ENCODE measurements at regions not wholly inside any gene's neighbourhood (a gene's known extent, or its start where the extent isn't known, plus 50 kb on each side); places are given as distances from the start of the nearest gene placed in this dataset.

DNA sequence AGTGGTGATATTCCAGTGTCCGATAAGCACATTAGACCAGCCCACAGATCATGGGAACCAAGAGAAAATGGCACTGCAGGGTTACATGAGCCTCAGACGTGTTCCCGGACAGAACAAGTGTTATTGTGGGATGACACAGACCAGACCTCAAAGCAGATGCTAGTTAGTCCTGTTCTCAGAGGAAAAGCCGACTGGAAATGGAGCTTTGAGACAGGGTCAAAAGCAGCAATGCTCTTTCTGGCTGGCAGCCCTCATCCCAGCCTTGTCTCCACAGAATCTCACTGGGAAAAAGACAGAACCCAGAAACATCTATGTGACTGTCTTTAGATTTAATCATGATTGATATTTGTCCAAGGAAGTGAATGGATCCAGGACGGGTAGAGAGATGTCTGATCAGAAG lies 506.8 kb downstream of the INSC start:
- no peak for DNase-seq (ENCODE audit: low read depth)

DNA sequence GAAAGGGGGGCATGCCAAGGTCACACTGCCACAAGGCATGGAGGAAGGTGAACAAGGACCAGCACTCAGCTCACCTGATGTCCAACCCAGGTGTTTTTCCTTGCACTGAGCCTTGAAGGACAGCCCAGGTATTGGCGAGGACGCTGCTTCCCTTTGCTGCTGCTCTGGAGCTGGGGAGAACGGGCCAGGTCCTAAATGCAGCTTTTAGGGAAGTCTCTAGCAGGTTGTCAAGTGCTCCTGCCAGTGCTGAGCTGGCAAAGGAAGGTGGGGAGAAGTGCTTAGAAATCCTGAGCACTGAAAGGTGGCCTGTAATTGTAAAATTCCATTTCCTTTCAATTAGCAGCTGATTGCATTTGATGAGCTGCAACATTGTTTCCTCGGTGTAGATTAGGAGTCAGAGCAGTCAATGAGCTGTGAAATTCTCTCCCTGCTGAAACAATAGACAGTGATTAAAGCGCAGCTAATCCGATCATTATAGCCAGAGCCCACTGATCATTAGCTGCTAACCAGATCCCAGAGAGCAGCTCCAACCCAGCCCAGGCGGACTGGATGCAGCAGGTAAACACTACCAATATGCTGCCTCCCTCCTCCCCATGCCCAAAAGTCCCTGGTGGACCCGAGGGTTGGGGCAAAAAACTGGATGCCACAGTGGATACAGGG lies 507.6 kb downstream of the INSC start:
- DNase-seq (ENCODE audit: low read depth) = no peak

DNA sequence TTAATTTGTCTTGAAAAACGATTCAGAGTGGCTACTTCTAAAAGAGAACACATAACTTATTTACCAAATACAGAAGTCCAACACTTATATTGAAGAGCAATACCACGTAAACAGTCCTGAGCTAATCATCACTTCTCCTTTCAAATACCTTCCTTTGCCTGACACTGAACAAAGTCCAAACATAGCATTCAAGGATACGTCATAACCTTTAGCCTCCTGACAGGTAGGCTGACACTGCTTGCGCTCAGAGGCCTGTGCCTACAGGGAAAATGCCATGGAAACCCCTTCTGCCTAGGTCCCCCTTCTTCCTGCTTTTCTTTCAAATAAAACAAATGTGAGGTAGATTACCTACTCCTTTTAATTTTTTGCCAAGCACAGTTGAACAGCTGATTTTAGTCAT lies 510.0 kb downstream of the INSC start:
- DNase-seq (ENCODE audit: low read depth) = no peak

DNA sequence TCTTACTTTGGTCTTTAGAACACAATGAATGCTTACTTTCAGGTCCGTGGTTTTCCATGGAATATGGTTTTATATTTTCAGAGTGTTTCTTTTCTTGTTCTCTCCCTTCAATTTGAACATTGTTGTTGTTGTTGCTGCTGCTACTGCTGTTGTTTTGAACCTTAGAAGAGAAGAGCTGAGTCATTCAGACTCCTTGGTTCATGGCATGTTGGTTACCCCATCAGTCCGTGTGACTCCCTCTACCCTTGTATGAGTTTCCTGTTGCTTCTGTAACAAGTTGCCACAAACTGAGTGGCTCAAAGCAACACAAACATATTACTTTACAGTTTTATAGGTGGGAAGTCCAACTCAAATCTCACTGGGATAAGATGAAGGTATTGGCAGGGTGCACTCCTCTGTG lies 511.0 kb downstream of the INSC start:
- DNase-seq (ENCODE audit: low read depth) = no peak

DNA sequence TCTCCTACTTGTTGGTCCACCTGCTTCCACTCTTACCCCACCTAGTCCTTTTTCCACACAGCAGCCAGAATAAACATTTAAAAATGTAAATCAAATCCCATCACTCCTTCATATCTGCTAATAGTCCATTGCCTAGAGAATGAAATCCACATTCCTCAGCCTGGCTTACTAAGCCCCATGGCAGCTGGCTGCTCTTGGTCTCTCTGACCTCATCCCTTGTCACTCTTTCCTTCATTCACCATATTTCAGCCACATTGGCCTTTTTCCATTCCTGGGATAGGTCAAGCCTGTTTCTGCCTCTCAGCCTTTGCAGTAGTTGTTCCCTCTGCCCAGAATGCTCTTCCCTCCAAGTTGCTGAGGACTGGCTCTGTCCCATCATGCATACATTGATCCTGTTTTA lies 512.8 kb downstream of the INSC start:
- DNase-seq (ENCODE audit: low read depth) = no peak

DNA sequence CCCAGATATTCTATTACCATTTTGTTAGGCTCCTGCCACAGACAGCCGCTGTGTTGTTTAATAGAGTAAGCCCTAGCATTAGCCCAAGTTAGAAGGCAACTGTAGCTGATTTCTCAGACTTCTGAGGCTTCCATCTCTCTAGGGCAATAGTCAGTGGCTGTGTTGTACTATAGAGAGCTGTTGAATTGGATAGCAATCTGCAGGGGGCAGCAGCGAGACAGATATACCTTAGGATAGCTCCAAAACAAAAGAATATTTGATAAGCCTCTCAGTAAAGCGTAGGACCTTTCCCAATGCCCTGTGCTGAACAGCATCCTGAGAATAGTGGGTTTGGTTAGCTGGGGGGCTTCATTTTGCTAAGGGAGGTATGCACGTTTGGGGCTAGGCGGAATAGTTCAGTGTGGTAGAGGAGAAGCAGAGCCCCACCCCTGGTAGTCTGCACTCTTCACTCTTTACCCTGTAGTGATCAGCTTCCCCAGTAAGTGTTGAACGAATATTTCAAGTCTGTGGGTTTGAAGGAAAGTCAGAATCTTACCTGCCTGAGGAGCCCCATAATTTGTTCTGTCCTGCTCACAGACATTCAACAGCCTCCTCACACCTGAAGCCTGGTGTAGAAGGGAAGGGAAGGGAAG lies 515.1 kb downstream of the INSC start:
- DNase-seq (ENCODE audit: low read depth) = no peak

DNA sequence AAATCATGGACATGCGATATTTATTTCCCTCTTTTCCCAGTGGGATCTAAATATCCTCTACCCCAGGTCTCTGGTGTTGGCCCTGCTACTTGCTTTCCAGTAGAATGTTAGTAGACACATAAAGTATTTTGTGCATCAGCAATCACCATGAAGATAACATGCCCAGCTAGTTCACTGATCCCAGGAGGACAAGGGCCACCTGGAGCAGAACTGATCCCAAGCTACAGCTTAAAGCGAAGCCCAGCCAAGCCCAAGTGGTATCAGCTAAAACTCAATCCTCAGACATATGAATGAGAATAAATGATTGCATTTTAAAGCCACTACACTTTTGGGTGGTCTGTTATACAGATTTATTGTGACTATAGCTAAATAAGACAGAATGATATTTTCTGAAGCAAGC lies 516.2 kb downstream of the INSC start:
- no peak for DNase-seq (ENCODE audit: low read depth)

DNA sequence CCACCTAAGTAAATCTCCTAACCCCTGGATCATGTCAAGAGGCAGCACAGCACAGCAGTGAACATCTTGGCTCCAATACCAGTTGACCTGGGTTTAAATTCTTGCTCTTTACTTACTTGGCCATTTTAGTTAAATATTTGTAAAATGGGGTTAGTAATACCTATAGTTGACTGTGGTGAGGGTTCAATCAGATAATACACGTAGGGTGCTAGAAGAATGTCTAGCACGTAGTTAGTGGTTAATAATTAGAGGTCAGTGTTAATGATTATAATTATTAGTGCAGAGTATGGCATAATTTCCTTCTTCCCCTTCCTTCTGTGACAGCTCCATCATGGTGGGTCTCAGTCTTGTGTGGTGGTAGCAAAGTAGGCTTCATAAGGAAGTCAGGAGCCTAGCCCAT lies 520.8 kb downstream of the INSC start:
- DNase-seq (ENCODE audit: low read depth) = no peak

DNA sequence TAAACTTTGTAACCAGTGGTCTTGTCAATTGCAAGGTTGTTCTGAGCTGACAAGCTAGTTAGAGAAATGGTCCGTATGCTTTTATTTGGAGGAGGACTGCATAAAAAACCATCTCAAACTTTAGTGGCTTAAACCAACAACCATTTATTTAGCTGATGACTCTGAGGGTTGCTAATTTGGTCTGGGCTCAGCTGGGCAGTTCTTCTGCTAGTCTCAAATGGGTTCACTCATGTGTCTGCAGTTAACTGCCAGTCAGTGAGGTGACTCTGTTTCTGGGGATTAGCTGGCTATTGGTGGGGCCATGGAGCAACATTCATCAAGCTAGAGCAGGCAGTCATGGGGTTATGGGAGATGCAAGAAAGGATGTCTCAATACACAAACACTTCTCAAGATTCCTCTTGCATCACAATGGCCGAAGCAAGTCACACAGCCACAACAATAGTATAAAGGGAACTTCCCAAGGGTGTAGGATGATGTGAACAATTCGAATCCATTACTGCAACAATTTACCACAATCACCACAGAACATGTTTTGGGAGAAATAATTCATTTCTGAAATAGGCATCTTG lies 521.9 kb downstream of the INSC start:
- DNase-seq (ENCODE audit: low read depth) = no peak

DNA sequence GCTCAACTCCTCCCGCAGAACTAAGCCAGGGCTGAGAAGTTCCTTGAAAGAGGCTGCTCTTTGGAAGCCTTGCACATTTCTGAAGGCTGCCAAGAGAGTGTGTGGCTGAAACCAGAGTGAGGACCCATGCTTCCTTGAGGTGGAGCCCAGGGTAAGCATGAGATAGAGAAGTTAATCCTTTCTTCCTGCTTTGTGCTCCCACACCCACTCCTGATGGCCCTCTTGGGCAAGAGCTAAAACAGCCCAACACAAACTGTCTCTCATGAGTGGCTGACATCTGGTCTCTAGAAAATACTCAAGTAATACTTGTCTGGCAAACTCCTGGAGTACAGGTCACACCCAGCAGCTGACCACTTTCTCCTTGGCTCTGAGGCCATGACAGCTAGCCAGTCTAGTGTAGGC lies 523.7 kb downstream of the INSC start:
- no peak for DNase-seq (ENCODE audit: low read depth)

DNA sequence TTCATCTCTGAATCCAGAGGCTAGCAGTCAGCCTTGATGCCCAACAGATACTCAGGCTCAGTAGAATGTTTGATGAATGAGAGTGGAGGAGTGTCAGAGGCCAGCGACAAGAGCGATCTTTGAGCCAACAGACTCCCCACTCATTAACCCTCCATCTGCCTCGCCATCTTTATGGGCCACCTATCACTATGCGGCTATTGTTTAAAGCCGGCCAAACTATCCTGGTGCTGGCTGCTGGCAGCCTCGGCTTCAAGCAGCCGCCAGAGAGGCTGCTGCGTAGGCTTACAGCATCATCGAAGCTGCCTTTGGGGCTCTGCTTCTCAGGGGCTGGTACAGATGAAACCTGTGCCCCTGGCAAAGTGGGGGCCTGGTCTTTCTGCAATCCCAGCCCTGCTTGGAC lies 525.6 kb downstream of the INSC start:
- no peak for DNase-seq (ENCODE audit: low read depth)

DNA sequence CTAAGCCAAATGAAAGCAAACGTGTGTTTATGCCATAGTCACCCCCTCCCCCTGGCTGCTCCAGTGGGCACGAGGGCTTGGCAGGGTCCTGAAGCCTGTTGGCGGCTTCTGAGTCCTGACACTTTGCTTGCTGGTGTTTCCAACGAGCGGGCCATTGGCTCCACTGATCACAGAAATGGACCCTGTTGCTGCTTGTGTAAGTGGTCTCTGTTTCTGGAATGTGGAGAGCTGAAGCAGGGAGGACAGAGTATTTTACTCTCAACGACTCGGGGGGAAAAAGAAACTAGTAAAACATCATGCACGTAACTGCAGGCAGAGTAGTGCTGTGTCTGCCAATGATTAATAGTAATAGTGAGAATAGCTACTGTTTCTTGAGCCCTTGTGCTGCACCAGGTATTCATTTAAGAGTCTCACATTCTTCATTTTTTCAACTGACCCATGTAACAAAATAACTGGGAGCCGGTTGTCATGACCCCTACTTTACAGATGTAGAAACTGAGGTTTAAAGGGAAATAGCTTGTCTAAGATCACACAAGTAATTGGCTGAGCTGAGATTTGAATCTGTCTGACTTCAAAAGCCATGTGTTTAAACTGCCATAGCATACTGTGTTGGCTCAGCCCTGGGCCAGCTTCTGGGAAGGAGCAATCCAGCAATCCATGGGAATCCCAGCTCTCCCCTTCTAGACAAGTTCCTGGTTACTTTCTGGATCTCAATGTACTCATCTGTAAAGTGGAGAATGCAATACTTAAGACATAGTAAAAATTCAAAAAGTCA lies 526.7 kb downstream of the INSC start:
- DNase-seq (ENCODE audit: low read depth) = no peak

DNA sequence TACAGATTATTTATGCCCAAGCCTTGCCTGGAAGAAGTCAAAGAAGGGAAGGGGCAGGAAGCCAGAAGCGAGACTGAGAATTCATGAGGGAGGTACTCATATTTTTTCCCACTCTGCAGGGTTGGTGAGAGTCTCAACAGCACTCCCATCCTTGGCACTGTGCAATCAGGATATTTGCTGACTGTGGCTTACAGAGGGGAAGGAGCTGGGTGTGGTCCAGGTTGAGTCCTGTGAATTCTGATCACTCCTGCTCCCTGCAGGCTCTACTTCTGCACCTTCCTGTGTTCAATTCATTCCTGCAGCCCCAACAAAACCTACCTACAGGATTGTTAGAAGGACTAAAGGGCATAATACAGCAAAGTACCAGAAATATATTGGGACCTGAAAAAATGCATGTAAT lies 530.5 kb downstream of the INSC start:
- no peak for DNase-seq (ENCODE audit: low read depth)

DNA sequence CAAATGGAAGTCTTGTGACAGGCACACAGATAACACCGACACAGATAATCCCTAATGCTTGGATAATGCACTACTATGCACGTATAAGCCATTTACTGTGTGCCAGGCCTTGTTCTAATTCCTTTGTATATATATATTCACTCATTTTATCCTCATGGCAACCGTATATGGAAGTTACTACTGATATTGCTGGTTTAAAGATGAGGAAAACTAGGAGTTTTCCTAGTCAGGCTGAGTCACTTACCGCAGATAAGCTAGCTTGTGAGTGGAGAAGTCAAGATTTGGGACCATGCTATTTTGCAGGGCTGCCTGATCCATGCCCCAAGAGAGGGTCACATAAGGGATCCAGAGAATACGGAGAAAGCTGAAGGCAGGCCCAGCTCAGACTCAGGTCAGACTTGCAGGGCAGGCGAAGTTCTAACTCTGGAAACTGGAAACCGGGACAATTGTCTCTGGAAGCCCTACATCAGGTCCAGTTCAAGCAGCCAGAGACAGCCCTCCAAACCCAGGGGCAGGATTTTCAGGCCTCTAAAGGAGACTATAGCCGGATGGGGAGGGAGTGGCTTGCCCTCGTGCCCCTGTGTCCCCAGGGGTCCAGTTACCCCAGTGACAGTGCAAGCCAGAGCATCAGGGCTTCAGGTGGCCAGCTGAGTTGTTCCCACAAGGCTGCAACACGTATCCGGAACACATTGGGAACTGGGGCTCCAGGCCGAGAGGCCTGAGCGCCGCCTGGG lies 534.8 kb downstream of the INSC start:
- no peak for DNase-seq (ENCODE audit: low read depth)

DNA sequence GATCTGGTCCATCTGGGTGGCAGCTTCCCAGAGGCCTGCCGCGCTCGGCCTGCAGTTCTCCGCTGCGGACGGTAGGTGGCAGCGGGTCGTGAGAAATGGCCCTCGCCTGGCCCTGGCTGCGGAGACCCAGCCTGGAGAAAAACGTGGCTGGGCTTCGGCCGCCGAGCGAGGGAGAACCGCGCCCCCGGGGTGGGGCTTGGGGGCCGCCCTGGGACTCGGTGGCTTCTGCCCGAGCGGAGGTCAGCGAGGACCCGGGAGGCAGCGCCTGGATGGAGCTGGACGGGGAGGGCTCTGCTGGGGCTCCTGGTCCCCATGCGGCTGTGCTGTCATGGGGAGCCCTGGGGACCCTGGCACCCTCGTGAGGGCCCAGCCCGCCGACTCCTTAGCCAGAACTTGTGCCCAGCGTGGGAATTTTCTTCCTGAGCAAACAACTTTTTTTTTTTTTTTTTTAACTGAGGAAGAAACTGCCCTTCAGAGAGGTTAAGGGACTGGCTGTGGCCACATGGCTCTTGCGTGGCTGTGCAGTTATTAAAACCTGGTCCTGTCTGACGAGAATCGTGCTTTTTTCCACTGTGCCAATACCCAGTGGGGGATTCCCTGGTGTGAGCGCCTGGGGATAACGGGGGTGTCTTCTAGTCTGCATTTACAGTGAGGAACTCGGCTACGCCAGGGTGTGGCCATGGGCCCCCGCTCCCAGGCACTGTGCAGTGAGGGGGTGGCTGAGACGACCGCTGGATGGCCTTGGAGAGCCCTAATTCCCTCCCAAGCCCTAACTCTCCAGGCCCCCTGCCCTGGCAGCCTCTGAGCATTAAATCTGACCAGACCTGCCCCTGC lies 535.6 kb downstream of the INSC start:
- DNase-seq (ENCODE audit: low read depth) = peak; percentile 20

DNA sequence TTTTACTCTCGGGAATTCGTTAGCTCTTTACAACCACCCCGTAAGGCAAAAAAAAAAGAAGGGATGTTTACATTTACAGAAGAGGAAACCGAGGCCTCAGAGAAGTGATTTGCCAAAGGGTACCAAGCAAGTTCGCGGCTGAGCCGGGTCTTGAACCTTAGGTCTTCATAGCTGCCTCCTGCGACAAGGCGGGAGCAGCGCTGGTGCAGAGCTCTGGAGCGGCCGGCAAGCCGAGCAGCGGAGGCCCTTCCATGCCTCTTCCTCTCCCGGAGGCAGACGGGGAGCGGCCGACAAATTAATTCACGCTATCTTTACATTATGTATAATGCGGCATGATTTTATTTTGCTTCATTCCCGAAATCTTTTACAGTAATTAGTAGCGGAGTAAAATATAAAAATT lies 536.3 kb downstream of the INSC start:
- DNase-seq (ENCODE audit: low read depth) = no peak

DNA sequence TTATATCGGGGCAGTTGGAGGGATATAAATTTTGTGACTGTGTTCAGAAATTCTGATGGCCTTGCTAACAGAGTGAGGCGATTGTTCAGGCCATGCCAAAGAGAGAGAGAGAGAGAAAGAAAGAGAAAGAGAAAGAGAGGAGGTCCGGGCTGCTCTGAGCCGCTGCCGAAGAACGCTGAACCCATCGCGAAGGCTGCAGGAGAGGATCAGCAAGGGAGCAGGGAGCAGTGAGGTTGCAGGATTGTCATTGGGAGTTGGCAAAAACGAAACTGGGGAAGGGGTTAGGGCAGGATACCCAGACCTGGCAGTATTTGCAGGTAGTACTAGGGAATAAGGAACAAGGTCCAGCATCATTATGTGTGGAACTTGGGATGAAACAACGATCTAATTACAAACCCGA lies 537.1 kb downstream of the INSC start:
- no peak for DNase-seq (ENCODE audit: low read depth)

DNA sequence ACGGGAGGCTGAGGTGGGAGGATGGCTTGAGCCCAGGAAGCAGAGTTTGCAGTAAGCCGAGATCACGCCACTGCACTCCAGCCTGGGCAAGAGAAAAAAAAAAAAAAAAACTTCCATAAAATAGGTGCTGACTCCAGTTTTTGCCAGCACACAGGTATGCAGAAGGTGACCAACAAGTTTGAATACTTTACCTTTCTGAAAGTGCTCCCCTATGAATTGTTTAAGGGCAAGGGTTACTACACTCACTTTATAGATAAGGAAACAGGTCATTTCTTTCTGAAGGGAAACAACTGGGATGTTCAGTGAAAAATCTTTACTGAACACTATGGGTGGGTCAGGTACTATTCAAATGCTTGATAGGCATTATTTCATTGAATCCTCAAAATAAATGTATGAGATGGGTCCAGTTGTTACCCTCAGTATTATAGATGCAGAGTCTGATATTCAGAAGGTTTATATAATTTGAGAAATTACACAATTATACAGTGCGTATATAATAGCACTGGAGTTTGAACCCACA lies 538.5 kb downstream of the INSC start:
- no peak for DNase-seq (ENCODE audit: low read depth)

DNA sequence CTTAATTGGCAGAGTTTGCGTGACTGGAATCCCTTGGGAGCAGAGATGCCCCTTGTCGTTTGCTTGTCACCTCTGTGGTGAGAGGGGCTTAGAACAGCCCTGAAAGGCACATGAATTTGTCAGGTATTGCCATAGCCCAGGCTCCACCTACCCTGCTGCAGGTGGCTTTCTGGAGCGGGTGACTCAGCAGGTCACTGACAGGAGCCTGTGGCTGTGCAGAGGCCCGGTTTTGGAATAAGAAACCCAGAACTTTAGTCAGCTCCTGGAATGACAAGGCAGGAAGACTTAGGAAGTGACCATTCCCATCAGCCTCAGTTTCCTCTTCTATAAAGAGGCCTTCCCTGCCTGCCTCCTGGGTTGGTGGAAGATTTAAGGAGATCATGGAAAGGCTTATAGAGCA lies 539.7 kb downstream of the INSC start:
- DNase-seq (ENCODE audit: low read depth) = no peak

DNA sequence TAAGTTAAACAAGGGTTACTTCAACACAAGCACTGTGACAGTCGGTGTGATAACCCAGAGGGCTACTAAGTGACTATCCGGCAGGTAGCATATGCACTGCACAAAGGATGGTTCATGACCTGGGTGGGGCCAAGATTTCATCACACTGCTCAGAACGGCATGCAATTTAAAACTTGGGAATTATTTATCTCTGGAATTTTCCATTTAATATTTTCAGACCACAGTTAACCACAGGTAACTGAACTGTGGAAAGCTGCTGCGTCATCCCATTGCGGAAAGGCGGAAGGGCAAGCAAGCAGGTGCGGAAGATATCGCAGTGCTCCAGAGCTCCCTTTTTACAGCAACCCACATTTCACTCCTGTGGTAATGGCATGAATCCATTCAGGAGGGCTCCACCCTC lies 540.8 kb downstream of the INSC start:
- DNase-seq (ENCODE audit: low read depth) = no peak

DNA sequence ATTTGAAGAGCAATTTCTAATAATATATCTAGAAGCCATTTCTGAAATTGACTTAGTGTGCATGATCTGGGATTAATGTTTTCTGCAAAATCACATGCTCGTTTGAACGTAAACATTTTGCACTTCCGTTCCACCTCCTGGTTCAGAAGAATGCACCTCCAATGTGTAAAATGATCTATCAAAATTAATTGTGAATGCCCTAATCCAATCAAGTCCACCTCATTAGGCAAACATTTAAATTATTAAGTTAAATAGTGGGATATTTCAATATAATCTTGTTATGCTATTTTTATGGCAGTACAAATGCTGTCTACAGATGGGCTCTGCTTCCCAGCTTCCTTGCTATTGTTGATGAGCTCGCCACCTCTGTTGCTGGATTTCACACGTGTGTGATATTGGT lies 542.5 kb downstream of the INSC start:
- no peak for DNase-seq (ENCODE audit: low read depth)
